DMS 273 (cell line): ENCODE measurements at regions not wholly inside any gene's neighbourhood (a gene's known extent, or its start where the extent isn't known, plus 50 kb on each side); places are given as distances from the start of the nearest gene placed in this dataset.

Experiments
- DNase-seq: peaks from one replicate; lab custom pipeline; 2025; ENCODE audit not compliant: unreplicated experiment; lab: John Stamatoyannopoulos, UW

DNA sequence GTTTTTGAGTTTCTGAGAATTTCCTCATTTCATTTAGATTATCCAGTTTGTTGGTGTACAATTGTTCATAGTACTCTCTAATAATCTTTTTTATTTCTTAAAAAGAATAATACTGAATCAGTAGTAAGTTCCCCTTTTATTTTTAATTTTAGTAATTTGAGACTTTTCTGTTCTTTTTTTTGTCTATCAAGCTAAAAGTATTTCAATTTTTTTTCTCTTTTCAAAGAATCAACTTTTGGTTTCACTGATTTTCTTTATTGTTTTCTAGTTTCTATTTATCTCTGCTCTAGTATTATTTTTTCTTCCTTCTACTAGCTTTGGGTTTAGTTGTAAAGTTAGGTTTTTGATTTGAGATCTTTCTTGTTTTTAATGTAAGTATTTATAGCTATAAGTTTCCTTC, 60.6 kb upstream of the ARL15 start:
- no peak for DNase-seq

DNA sequence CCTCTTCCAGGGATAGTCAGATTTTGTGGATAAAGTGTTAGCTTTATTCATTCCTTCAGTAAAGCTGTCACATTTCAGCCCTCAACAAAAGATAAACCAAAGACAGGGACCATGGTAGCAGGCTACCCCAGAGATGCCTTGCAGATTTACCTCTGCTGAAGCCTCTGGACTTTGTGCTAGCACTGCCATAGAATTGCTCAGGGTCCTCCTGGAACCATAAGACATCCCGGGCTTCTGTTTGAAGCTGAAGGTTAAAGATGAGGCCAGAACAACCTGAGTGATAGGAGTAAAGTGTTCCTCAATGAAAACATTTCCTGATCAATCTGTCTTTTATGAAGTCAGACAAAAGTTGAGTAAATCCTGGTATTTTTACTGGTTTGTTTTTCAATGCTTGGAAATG, 57.5 kb upstream of the ARL15 start:
- DNase-seq: no peak

DNA sequence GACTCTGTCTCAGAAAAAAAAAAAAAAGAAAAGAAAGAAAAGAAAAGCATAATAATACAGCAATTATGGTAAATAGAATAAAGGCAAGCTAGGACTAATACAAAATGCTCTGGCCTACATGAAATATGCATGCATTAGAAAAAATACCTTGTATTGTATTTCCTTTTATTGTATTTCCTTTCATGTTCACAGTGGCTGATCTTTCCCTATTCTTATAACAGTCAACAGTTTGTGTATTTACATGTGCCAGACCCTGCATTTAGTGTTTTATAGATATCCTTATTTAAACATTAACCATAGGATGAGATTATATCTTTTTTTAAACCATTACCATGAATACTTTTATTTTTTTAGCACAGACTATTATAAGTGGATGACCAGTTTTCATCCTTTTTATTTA, 56.3 kb upstream of the ARL15 start:
- no peak for DNase-seq

DNA sequence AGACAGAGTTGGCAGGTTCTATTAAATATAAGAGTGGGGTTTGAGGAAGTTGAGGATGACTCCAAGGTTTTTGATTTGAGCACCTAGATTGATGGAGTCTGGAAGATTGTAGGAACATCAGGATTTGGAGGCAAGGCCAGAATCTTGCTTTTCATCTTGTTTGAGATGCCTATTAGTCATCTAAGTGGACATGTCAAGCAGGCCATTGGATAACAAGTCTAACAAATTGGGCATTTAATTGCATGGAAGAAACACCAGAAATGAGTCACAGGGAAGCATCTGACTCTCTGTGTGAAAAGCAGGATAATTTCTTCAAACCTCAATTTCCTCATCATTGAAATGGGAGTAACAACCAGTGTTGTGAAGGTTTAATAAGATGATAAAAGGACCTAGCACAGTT, 53.3 kb upstream of the ARL15 start:
- DNase-seq: no peak

DNA sequence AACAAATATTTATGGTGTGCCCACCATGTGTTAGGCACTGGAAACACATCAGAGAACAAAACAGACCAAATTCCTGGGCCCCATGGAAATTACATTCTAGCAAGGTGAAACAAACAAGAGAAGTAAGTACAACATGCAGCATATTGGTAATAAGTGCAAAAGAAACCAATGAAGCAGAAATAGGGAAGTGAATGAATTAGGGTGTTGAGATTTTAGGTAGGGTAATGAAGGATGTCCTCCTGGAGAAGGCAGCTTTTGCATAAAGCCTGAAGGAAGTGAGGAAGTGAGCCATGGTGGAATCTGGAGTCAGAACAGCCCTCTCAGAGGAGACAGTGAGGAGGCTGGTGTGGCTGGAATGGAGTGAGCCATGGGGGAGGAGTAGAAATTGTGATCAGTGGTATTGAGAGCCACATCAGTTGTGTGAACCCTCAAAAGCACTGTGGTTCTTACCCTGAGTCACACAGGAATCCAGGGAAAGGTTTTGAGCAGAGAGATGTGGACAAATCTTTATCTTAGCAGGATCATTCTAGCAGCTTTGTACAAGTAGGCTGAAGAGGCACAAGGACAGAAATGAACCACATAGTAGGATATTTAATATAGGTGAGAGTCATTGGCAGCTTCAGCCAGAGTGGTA, 52.7 kb upstream of the ARL15 start:
- DNase-seq: no peak

DNA sequence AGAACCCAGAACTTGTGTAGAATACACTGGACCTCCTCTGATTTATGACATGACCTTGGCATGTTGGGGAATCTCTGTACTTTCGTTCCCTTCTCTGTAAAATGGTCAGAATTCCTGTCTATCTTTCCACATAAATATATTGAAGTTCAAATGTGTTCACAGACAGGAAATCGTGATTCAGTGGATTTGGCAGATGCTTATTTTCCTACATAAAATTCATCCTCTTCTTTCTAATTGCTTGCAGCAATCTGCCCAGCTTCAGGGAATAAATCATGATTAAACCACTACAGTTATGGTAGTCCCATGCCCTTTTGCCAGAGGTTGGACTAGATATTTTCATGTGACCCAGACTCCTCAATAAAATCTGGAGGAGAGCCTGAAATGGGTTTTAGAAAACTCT, 52.1 kb upstream of the ARL15 start:
- no peak for DNase-seq

DNA sequence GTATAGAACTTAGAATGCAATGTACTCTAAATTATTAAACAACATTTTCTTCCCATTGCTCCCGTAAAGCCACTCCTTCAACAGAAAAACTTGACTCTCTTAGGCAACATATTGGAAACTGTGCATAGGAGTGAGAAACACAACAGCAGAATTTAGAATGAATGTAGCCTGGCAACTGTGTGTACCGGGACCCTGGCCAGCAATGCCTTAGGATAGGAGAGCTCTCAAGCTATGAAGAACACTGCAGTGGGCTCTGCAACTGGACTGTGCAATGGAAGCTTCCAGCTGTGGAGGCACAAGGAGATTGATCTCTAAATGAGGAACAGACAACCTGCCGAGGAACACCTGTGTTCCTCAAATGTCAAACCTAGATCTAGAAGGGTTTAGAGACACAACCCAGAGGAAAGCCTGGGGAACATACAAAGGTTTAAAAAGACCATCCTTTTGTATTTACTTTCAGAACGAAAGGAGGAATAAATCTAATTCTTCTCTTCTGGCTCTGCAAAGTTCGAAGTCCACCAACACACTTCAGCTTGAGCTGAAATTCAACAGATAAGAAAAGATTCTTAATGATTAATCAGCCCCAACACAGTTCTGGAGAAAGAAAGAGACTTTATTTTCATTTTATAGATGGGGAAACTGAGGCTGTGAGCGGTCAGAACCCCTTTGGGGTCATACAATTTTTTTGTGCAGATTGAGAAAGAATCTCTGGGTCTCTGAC, 51.5 kb upstream of the ARL15 start:
- peak; percentile 16 for DNase-seq

DNA sequence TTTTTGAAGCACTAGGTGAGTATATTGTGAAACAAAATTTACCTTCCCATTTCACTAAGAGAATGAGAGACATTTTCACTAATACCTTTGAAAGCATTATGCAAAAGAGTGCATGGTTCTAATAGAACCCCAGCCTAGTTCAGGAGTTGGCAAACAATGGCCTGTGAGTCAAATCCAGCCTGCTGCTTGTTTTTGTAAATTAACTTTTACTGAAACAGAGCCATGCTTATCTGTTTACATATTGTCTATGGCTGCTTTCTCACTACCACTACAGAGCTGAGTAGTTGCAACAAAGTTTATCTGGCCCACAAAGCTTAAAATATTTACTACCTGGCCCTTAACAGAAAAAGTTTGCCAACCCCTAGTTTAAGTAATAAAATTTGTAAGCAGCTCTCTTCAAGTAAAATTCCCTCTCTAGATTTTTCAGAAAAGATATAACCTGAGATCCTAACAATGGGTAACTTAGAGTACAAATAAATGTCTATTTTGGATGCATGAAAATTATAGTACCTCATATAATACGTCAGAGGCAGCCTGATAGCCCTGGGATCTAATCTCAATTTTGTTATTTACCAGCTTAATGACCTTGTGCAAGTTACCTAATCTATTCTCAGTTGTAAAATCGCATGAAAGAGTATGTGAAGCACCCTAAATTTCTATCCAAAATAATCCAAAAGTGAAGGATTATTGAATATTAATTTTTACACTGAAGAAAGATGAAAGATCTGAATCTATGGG, 50.7 kb upstream of the ARL15 start:
- DNase-seq: no peak
